HCT116 (cell line): ENCODE measurements at regions not wholly inside any gene's neighbourhood (a gene's known extent, or its start where the extent isn't known, plus 50 kb on each side); places are given as distances from the start of the nearest gene placed in this dataset.

Source experiments
- ATAC-seq: fragments of 200-7000 bp; cut with Tn5 transposase; 2 replicates; pipeline ENCODE4 v1.9.1; 2020; ENCODE audit warnings: mild to moderate bottlenecking, moderate library complexity
- BruUV-seq: library from RNA; stranded (reverse); fragments of 400-500 nt; replicated peaks from 2 replicates; lab custom pipeline; 2021; lab: Mats Ljungman, UMichigan
- CTCF ChIA-PET: fragments of 300-600 bp; sonication (Branson Sonifier 250); formaldehyde crosslinking; loops from one replicate; lab custom pipeline; 2021; ENCODE audit warnings: antibody characterized with exemption; lab: Charles Lee
- POLR2A ChIA-PET: fragments of 300-600, 350-600 bp; sonication (Branson Sonifier 250); formaldehyde crosslinking; loops from one replicate; lab custom pipeline; 2021; ENCODE audit warnings: antibody characterized with exemption; lab: Charles Lee
- RAD21 ChIA-PET, 2 experiments: fragments of 300-600 bp; sonication (Branson Sonifier 250); formaldehyde crosslinking; loops; one replicate each; lab custom pipeline; 2023; ENCODE audit warnings: low total read pairs in 2 of 2; ENCODE audit not compliant: uncharacterized antibody in 2 of 2, unreplicated experiment in 2 of 2, low non-redundant PET in 1 of 2; lab: Charles Lee
- DNase-seq: peaks from one replicate; pipeline ENCODE4 v3.0.0-alpha.2; 2010; ENCODE audit warnings: low read depth, low spot score
- H2AFZ ChIP-seq: fragments of 200-600 bp; shearing (Covaris generic), sonication (generic); 2 replicates; pipeline ENCODE4 v1.6.1; 2017; ENCODE audit warnings: low read depth, mixed run types, mixed read lengths, antibody characterized with exemption, low read length; ENCODE audit not compliant: poor library complexity, severe bottlenecking
- H3K27ac ChIP-seq: 2 replicates; pipeline ENCODE4 v1.5.1; 2012; ENCODE audit warnings: low read depth, low read length
- H3K27me3 ChIP-seq: fragments of 200-600 bp; sonication (generic); 2 replicates; pipeline ENCODE4 v1.6.1; 2016; ENCODE audit warnings: mixed run types, low read length, mixed read lengths; ENCODE audit not compliant: insufficient read depth
- H3K36me3 ChIP-seq, 2 experiments: fragments of 200-500 bp in 1 of 2; fragments of 200-600 bp in 1 of 2; sonication (Bioruptor generic) in 1 of 2; sonication (generic) in 1 of 2; 2 replicates each; pipeline versions ENCODE4 v1.5.1 to v1.6.1; 2014 to 2016; ENCODE audit warnings: low read length in 2 of 2, inconsistent platforms in 1 of 2, mixed read lengths in 1 of 2, mixed run types in 1 of 2; ENCODE audit not compliant: insufficient read depth in 2 of 2, control insufficient read depth in 1 of 2
- H3K4me1 ChIP-seq, 2 experiments: fragments of 200-600 bp in 1 of 2; sonication (generic) in 1 of 2; 2 replicates each; pipeline versions ENCODE4 v1.5.1 to v1.6.1; 2012 to 2017; ENCODE audit warnings: low read length in 2 of 2, inconsistent platforms in 1 of 2, mild to moderate bottlenecking in 1 of 2, mixed read lengths in 1 of 2, mixed run types in 1 of 2, moderate library complexity in 1 of 2; ENCODE audit not compliant: insufficient read depth in 2 of 2, control insufficient read depth in 1 of 2
- H3K4me2 ChIP-seq: fragments of 200-600 bp; sonication (generic); 2 replicates; pipeline ENCODE4 v1.6.1; 2017; ENCODE audit warnings: mixed run types, low read length, mixed read lengths
- H3K4me3 ChIP-seq, 2 experiments: fragments of 200-600 bp in 1 of 2; sonication (generic) in 1 of 2; replicated peaks in 1 of 2; 2 replicates each; pipeline ENCODE4 v1.5.1; 2011 to 2016; ENCODE audit warnings: low read length in 2 of 2, control low read depth in 1 of 2, low read depth in 1 of 2, mild to moderate bottlenecking in 1 of 2, mixed read lengths in 1 of 2, mixed run types in 1 of 2
- H3K79me2 ChIP-seq: fragments of 200-600 bp; sonication (generic); 2 replicates; pipeline ENCODE4 v1.6.1; 2017; ENCODE audit warnings: mild to moderate bottlenecking, mixed run types, low read length, moderate library complexity, mixed read lengths; ENCODE audit not compliant: insufficient read depth
- H3K9ac ChIP-seq: fragments of 200-600 bp; sonication (generic); 2 replicates; pipeline ENCODE4 v1.6.1; 2016; ENCODE audit warnings: low read length, mixed read lengths
- H3K9me2 ChIP-seq: fragments of 200-600 bp; sonication (generic), shearing (Covaris generic); 2 replicates; pipeline ENCODE4 v1.6.1; 2017; ENCODE audit warnings: mixed run types, mild to moderate bottlenecking, moderate library complexity; ENCODE audit not compliant: insufficient read depth
- H3K9me3 ChIP-seq, 2 experiments: fragments of 200-500 bp in 1 of 2; fragments of 200-600 bp in 1 of 2; sonication (Bioruptor generic) in 1 of 2; sonication (generic) in 1 of 2; 2 replicates each; pipeline ENCODE4 v1.6.1; 2014 to 2017; ENCODE audit warnings: low read length in 2 of 2, mixed read lengths in 2 of 2, inconsistent platforms in 1 of 2, low read depth in 1 of 2, mild to moderate bottlenecking in 1 of 2, mixed run types in 1 of 2, moderate library complexity in 1 of 2; ENCODE audit not compliant: control insufficient read depth in 1 of 2, insufficient read depth in 1 of 2
- H4K20me1 ChIP-seq: fragments of 200-600 bp; sonication (generic), shearing (Covaris generic); 2 replicates; pipeline ENCODE4 v1.6.1; 2017; ENCODE audit warnings: mixed run types, mild to moderate bottlenecking, moderate library complexity; ENCODE audit not compliant: insufficient read depth
- ATF3 ChIP-seq: IDR thresholded peaks from 2 replicates; pipeline ENCODE4 v1.6.1; 2012
- CBX3 ChIP-seq: IDR thresholded peaks from 2 replicates; pipeline ENCODE4 v1.6.1; 2012; ENCODE audit warnings: low read depth
- CEBPB ChIP-seq: IDR thresholded peaks from 2 replicates; pipeline ENCODE4 v1.6.1; 2012; ENCODE audit warnings: low read depth
- CTCF ChIP-seq, 3 experiments: fragments of 200-600 bp in 1 of 3; sonication (generic) in 1 of 3; IDR thresholded peaks in 2 of 3; conservative IDR thresholded peaks in 1 of 3; 2 replicates each; pipeline ENCODE4 v1.5.1; 2012 to 2017; ENCODE audit warnings: low read depth in 2 of 3, low read length in 2 of 3, antibody characterized with exemption in 1 of 3, borderline replicate concordance in 1 of 3, control low read depth in 1 of 3, mild to moderate bottlenecking in 1 of 3, mixed read lengths in 1 of 3, mixed run types in 1 of 3, moderate library complexity in 1 of 3; ENCODE audit not compliant: insufficient read depth in 1 of 3
- ELF1 ChIP-seq: IDR thresholded peaks from 2 replicates; pipeline ENCODE4 v1.6.1; 2012; ENCODE audit warnings: low read depth, borderline replicate concordance
- JUND ChIP-seq: IDR thresholded peaks from 2 replicates; pipeline ENCODE4 v1.6.1; 2012
- SRF ChIP-seq: IDR thresholded peaks from 2 replicates; pipeline ENCODE4 v1.6.1; 2012; ENCODE audit warnings: low read depth
- YY1 ChIP-seq: IDR thresholded peaks from 2 replicates; pipeline ENCODE4 v1.6.1; 2011; ENCODE audit warnings: low read length, low read depth, moderate library complexity, mild to moderate bottlenecking; ENCODE audit not compliant: insufficient replicate concordance; ENCODE audit errors: extremely low read depth
- ZBTB33 ChIP-seq: IDR thresholded peaks from 2 replicates; pipeline ENCODE4 v1.6.1; 2011; ENCODE audit warnings: mild to moderate bottlenecking, low read length, moderate library complexity; ENCODE audit not compliant: insufficient replicate concordance; ENCODE audit errors: extremely low read depth
- ZNF274 ChIP-seq: fragments of 200-500 bp; sonication (Bioruptor generic); IDR thresholded peaks from 2 replicates; pipeline ENCODE4 v1.6.1; 2014; ENCODE audit warnings: mild to moderate bottlenecking, low read depth, low read length, inconsistent platforms
- intact Hi-C: fragments of 100-400 bp; cut with micrococcal nuclease; formaldehyde crosslinking; loops from 2 replicates; pipeline ENCODE4 v1.10.0; 2022

- RAD21 ChIA-PET = no interaction called here
- H3K4me1 ChIP-seq = no peaks in the 10 kb centered on the region
- peaks cover 6 to 8% of the 10 kb centered on the region in 2 experiments; a peak in 2 of 4 replicates for H3K9me3 ChIP-seq
- no peaks in the 10 kb centered on the region for H3K9me2 ChIP-seq
- ATAC-seq (no peak), DNase-seq (no peak)
- CTCF ChIA-PET = no interaction called here
- POLR2A ChIA-PET = no interaction called here
- TF ChIP-seq ATF3 (no peak), CTCF (IDR thresholded peaks at IDR 0.05 in 2 of 3, conservative IDR thresholded peaks at IDR 0.05 in 1 of 3; ENCODE audit: borderline replicate concordance in 1 of 3, insufficient read depth in 1 of 3, low read depth in 2 of 3, low read length in 2 of 3) (no peak), SRF (no peak), CEBPB (no peak), JUND (no peak), YY1 (no peak), ELF1 (no peak), CBX3 (no peak), ZBTB33 (no peak), ZNF274 (no peak)
- H3K4me3 ChIP-seq = no peak overlapping the region
- H3K27me3 ChIP-seq = no peaks in the 10 kb centered on the region
- H3K27ac ChIP-seq = no peak overlapping the region
- no peaks in the 10 kb centered on the region for H4K20me1 ChIP-seq
- intact Hi-C loops = no loop called here
- no peaks in the 10 kb centered on the region for H3K79me2 ChIP-seq
- H3K36me3 ChIP-seq = no peaks in the 10 kb centered on the region
- H2AFZ ChIP-seq = no peak overlapping the region
- H3K9ac ChIP-seq = no peak overlapping the region
- no TSS peak for BruUV-seq
- H3K4me2 ChIP-seq = no peak overlapping the region
Measured at GRCh38 chr11:127574478-127574877, 573.9 kb upstream of the KIRREL3 start.
